GM19240 (cell line): ENCODE measurements at regions not wholly inside any gene's neighbourhood (a gene's known extent, or its start where the extent isn't known, plus 50 kb on each side); places are given as distances from the start of the nearest gene placed in this dataset.

ENCODE experiments used
- DNase-seq: peaks from one replicate; pipeline ENCODE4 v3.0.0; 2011; ENCODE audit warnings: low spot score; ENCODE audit not compliant: insufficient read length

DNA sequence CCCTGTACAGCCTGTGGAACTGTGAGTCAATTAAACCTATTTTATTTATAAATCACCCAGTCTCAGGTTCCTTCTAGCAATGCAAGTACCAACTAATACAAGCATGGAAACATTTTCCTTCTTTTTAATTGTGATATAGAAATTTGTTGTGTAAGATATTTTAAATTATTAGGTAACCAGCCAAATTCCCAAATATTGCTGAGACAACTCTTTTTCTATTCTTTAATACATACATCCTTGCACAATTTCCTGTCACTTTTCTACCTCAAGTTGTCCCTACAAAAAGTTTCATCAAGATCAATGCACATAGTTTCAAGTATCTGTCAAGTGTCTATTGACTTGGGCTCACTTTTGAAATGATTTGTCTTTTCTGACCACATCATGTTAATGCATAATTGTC is 488.6 kb downstream of the ACTL7B start:
- DNase-seq, result no peak

DNA sequence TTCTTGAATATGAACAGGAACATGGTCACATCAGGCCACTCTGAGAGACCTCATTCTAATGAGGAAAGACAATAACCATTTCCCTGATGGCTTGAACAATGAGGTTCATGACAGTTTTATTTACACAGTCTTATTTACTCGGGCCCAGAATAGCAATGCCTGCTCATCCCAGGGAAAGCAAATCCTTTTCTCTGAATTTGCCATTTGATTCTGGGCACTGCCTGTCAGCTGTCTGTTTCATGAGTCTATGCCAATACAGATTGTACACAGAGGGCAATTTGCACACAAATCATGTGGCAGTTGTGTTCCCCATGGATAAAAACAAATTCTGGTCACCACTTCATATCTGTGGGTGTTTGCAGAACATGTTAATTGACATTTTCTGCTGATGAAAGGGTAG is 492.5 kb downstream of the ACTL7B start:
- DNase-seq, result no peak

DNA sequence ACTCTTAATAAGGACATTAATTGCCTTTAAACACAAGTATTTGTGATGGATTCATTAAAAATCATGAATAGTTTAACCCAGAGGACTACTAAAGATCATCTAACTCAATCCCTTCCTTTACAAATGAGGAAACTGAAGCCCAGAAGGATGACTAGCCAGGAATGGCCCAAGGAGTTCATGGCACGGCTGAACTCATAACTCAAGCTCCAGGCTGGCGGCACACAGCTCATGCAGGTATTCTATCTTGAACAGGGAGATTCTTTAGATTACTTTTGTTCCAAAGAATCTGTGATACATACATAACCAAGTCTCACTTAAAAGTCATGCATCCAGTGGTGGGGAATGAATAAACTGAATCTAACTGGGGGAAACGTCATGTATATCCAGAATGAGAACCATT is 495.5 kb downstream of the ACTL7B start:
- no peak for DNase-seq

DNA sequence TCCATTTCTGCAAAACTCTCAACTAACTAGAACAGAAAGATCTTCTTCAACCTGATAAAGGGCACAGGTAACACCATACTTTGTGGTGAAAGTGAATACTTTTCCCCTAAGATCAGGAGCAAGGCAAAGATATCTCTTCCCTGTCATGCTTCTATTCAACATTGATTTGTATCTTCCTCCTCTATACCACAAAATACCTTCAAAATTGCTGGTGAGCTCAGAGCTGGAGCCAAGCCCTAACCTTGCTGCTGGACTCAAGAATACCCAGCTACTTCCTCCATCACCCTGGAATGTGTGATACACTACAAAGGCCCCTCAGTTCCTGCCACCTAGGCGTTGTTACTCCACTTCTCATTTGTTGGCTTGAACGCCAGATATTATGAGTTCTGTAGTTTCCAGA is 499.0 kb downstream of the ACTL7B start:
- no peak for DNase-seq

DNA sequence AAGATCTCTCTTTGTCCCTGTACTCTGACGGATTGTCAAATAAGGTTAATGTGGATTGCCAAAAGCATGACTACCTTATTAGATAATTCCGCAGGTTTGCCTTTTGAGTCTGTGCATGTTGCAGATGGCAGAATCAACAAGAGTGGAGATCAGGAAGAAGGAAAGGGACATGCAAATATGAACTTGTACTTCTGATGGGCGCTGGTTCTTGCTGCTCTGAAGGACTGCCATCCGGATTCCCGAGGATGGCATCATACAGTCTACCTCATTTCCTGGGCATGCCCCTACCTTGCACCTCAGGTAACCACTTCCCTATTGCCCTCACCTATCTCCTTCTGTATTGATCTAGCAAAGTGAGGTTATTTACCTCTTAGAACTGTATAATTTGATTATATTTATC is 504.2 kb downstream of the ACTL7B start:
- DNase-seq, result no peak

DNA sequence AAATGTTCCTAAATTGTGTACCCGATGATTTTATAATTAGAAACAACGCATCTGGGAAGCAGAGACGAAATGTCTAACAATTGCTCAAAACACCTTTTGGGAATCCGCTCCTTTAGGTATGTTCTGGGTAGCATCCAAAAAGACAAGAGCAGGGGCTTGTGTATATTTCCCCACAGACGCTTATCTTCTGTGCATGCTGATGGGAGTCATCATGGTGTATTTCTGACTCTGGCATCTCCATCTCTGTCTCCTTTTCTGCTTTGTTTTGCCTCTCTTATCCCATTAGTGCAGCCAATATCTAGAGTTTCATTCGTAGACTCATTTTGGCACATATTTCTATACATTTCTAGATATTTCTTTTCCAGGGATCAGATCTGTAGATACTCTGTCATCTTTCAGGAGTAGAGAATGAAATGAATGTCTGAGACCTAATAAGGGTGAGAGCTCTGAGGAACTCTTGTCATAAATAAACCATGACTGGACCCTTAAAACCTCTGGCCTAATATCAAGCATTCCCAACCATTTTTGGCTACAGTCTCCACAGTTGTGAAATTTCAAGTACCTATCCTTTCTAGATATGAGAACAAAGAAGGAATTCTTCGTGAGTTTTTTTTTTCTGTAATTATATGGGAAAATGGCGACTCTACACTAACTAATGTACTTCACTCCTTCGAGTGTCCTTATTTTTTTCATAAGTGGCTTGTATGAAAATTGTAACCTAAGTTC is 508.2 kb downstream of the ACTL7B start:
- no peak for DNase-seq

DNA sequence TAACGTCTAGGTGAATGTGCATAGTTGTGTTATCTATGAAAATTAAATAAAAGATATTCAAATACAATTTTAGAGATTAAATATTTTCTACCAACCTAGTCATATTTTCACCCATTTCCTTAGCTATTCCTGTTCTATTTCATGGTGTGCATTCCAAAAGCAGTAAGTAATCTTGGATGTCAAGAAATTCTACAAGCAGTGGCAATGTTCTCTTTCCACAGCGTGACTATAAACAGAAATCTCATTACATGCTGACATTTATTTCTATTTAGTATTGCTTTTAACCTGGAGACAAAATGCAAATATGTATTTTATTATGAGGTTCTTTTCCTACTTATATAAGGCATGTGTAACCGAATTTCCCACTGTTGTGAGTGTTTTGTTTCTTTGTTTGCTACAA is 510.0 kb downstream of the ACTL7B start:
- no peak for DNase-seq

DNA sequence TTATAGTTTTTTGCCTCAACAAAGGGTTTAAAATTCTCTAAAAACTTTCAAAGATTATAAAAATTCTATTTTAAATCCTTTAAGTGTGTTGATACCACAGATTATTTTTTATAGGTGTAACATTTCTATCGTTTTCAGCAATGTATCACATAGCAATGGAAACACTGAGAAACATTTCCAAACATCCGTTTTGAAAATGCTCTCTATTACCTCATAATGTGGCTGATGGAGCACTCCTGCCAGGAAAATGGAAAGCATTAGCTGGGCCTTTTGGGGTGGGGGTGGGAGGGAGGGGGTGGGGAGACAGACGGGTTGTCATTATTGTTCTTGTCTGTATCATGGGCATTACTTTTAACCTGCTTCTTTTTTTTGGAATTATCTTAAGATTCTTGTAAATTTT is 516.5 kb downstream of the ACTL7B start:
- DNase-seq, result no peak

DNA sequence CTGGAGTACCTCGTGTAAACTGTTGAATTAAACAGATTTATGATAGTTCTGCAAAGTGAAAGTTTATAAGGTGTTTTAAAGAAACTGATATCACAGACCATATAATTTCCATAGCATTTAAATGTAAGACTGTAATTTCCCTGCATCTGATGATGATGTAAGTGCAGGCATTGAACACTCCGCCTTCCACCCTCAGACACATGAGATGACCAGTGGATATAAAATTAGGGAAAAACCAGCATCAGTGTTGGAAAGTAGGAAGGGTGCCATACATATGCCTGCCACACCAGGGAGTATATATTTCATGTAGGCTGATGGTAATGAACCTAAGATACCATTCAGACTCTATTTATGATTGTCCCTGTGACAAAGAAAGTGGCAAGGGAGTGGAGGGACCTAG is 519.2 kb downstream of the ACTL7B start:
- DNase-seq, result no peak

DNA sequence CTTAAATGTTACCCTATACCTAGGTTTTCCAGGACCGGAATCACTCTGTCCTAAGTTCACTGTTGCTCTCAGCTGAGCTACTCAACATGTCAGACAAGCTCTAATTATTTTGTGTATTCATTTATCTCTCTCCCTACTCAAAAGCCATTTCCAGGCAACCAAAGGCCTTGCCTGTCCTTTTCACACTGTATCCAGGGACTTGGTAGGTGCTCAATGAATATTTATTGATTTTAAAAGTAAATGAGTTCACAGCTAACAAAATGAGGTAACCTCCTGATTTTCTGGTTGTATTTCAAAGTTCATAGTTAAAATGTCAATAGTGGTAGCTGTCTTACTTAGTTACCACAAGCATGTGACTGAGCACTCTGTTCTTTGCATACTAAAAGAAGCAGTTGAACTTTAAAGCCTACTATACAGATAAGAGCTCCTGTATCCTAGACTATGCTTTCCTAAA is 522.2 kb downstream of the ACTL7B start:
- no peak for DNase-seq

DNA sequence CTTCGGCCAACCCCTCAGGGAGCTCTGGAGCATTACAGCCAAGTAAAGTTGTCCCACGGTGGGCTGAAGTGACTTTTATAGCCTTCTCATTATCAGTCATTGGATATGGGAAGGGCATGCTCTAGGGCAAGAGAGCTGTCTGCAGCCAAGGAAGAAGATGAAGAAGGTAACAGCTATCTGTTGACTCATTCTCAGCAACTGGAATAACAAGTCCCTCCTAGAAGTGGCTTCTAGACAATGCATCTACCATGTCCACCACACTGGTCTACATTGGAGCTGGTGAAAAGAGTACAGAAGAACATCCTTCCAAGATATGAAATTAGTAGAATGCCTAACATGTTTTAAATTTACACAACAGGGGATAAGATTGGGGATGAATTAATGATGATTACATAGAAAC is 524.2 kb downstream of the ACTL7B start:
- no peak for DNase-seq

DNA sequence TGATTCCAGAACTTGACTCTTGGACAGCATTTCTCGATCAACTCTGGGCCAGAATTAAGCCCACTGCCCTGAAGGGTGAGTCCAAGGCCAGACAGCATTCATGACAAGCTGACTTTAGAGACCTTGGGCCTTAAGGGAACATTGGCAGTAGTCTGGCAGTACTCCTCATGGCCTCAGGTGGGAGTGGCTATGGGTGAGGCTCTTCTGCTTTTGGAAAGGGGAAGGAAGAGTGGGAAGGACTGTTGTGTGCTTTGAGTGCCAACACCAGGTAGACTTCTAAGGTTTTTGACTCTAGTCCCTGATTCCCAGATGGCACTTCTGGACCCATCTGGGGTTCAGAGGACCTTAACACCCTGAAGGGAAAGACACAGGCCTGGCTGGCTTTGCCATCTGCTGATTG is 530.4 kb downstream of the ACTL7B start:
- DNase-seq, result no peak

DNA sequence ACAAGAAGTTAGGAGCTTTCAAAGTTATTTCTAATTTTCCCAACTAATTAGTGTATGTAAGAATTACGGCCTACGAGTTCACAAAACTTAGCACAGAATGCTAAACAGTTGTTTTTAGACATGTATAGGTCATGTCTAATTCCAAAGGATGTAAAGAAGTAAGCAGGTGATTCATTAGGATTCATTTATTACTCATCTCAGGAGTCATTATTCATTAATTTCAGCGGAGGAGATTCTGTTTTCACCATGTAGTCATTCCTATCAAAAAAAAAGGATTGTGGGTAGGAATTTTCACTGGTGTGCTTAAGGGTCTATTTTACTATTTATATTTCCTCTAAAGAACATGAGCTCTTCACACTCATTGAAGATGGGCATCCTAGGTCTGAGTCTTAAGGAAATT is 532.2 kb downstream of the ACTL7B start:
- no peak for DNase-seq

DNA sequence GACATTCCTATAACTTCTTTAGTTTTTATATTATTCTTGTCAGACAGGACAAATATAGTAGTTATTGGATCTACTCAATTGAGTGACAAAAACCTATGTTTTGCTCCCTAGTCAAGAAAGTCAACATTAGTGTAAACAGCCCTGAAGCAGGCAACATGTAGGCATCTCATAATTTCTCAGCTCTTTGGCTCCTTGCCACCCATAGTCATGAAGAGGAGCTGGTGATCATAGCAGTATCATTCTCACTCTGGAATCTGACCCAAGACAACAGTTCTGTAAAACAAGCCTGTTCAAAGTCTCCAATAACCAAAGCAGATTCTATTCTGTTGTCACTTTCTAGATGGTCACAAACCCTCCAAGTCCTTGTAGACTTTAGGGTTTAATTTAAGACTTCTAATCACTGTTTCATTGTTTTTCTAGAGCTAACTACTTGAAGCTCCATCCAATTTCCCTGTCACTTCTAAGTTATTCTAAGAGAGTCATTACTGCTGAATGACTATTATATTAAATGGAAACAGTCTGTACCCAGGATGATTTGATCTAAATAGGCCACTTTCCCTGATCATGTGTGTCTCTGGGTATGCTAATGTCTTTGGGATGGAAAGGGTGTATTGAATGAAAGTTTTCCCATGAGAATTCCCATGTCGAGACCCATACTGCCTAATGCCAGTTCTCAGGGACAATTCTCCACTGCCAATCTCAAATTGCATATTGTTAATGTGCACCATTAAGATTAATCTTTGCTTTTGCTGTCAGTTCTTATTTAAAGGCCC is 533.3 kb downstream of the ACTL7B start:
- DNase-seq, result no peak

DNA sequence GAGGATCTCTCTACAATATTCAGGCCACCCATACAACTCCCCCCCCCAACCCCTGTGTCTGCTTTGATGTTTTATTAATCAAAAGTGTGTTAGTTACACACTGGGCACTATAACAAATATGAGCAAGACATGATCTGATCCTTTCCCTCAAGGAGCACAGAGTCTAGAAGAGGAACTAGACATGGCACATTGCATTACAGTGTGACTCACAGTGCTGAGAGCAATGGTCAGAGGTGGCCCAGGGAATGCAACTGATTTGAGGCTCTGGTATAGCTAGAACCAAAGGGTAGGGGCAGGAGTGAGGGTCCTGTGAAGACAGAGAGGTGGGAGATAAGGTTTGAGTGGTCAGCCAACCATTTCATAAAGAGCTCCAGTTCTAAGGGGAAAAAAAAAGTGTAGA is 539.2 kb downstream of the ACTL7B start:
- no peak for DNase-seq

DNA sequence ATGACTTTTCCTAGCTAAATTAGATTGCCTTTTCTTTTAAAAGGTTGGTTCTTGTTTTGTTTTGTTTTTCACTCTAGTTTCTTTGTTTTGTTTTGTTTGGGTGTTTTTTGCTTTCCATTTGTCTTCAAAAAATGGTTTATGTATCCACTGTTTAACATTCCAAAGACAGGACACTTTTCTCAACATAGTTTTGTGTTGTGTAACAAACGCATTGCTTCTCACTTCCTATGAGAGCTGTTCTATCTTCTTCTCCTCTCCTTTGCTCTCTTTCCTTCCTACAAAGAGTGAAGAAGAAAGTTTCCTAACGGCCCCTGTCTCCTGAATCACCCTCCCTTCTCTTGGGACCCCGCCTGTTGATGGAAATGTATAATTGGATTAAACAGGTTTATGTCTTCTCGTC is 539.7 kb downstream of the ACTL7B start:
- DNase-seq, result no peak

DNA sequence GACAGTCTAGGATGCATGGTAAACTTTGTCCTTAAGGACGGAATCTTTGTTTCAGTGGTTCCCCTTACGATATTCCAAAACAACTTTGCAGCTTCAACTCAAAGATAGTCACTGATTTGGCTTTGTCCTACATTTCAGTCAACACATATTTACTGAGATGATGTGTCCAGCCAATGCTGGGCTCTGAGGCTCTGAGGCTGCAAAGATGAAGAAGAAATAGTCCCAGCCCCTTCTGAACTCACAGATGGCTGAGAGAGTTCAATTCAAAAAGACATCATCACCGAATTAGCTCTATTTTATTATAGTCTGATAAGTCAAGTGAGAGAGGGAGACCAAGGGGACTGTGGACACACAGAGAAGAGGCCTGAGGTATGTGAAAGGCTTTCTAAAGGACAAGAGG is 544.0 kb downstream of the ACTL7B start:
- no peak for DNase-seq

DNA sequence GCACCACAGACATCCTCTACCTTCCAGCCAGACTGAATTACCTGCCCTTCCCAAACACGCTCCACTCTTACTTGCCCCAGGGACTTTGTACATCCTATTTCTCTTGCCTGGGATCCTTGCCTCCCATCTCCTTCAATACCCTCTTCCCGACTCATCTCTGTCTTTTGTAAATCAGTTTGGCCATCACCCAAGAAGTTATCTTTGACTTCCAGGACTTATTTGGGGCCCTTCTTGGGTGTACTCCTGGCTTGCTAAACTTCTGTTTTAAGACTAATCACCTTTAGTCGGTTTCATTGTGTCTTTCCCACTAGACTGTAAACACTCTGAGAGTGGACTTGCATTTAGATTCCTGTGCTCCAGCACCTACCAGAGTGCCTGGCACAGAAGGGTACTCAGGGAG is 545.6 kb downstream of the ACTL7B start:
- no peak for DNase-seq

DNA sequence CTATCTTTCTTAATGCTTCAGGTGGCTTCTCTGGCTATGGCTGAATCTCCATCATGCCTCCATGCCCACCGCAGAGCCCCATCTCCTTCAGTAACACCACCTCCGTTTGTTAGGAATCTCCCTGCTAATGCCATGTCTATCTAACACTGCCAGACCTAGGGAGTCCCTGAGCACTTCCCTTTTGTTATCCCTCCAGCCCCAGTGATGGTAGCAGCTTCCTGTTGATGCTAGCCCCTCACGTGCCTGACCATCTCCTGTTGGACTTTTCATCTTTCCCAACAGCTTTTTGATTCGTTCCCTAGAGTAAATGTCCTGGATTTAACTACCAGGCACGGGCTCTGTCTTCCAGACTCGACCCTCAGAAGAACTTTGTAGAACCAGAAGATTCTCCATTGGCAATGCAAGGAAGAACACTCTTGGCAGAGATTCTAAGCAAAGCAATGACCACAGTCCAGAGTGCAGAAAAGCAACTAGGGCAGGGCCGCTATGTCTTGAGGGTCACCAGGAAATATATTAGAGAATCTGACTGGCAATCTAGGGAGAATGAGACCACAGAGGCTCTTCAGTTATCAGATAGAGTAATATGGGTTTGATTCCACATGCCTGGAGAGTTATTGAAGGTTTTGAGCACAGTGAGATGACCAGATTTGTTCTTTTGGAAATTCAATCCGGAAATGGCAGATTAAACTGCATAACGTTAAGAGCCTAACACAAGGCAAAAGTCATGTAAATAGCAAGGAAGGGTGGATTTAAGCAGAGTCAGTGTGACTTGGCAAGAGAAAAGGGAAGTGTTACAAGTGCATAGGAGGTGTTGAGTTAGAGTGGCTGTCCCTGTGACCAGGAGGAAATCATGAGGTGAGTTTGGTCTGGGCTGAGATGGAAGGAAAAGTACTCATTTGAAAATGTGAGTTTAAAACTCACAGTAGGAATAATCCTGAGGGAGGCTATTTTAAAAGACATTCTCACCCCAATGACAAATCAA is 555.2 kb downstream of the ACTL7B start:
- DNase-seq, result no peak

DNA sequence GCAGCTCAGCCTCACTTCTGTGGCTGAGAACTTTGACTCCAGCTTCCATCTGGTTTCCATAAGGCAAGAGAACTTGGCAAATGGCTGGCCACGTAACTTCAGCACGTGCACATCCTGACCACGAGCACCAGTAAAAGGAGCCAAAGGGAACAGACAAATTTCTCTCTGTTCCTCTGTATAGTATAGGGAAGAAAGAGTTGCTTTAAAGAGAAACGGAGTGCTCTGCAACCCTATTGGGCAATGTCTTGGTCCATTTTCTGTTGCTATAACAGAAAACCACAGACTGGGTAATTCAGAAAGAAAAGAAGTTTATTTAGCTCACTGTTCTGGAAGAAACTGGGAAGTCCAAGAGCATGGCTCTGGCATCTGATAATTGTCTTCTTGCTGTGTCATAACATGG is 558.7 kb downstream of the ACTL7B start:
- DNase-seq, result no peak

DNA sequence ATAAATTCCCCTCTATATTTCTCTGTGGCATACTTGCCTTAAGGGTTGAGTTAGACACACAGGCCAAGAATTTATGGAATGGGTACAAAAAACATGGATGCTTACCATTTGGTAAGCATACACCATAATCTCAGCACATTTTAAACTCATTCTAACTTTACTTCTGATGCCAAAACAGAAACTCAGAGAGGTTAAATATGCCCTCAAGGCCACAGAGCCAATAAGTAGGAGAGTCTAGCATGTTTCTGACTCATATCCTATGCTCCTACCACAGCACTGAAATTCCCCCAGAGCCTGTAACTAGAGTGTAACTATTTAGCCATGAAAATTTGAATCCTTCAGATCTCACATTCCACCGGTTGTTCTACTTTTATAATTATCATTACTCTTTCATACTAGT is 559.7 kb downstream of the ACTL7B start:
- no peak for DNase-seq

DNA sequence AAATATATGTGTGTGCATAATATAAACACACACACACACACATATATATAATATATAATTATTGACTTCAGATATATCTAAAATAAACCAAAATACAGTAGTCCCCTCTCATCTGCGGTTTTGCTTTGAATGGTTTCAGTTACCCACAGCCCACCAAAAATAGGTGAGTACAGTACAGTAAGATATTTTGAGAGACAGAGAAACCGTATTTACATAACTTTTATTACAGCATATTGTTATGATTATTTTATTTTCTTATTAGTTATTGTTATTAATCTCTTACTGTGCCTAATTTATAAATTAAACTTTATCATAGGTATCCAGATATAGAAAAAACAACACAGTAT is 564.2 kb downstream of the ACTL7B start:
- no peak for DNase-seq
